Epithelial cell of esophagus (primary cell): ENCODE measurements at regions not wholly inside any gene's neighbourhood (a gene's known extent, or its start where the extent isn't known, plus 50 kb on each side); places are given as distances from the start of the nearest gene placed in this dataset.

Source experiments
- DNase-seq: peaks from one replicate; pipeline ENCODE4 v3.0.0; 2010; ENCODE audit warnings: low read depth
- H3K4me3 ChIP-seq: 2 replicates; pipeline ENCODE4 v1.5.1; 2011; ENCODE audit warnings: mild to moderate bottlenecking, low read length, control low read depth
- TF ChIP-seq, protein P1 (sequence below): IDR thresholded peaks from 2 replicates; pipeline ENCODE4 v1.5.1; 2011; ENCODE audit warnings: low read depth, mild to moderate bottlenecking, low read length, control low read depth, inconsistent platforms; ENCODE audit not compliant: insufficient read depth; ENCODE audit errors: missing control alignments

DNA sequence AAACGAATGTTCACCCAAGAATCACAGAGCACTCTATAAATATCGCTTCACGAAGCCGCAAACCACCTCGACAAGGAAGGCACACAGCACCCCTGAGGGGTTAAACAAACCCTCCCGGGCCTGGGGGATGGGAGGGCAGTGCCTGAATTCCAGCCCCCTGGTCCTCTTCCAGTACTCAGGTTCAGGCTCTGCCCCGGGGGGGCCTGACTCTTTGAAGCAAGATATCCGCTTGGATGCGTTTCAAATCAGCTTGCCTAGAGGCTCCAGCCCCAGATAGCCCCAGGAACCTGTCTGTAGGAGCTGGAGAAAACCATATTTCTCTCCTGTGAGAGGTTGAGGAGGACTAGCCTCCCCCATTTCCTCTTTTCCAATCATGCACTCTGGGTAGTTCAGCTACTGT, 194.7 kb downstream of the WNT5A start:
- TF ChIP-seq, protein P1, sequence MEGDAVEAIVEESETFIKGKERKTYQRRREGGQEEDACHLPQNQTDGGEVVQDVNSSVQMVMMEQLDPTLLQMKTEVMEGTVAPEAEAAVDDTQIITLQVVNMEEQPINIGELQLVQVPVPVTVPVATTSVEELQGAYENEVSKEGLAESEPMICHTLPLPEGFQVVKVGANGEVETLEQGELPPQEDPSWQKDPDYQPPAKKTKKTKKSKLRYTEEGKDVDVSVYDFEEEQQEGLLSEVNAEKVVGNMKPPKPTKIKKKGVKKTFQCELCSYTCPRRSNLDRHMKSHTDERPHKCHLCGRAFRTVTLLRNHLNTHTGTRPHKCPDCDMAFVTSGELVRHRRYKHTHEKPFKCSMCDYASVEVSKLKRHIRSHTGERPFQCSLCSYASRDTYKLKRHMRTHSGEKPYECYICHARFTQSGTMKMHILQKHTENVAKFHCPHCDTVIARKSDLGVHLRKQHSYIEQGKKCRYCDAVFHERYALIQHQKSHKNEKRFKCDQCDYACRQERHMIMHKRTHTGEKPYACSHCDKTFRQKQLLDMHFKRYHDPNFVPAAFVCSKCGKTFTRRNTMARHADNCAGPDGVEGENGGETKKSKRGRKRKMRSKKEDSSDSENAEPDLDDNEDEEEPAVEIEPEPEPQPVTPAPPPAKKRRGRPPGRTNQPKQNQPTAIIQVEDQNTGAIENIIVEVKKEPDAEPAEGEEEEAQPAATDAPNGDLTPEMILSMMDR, result no peak
- H3K4me3 ChIP-seq, result no peak overlapping the region
- no peak for DNase-seq

DNA sequence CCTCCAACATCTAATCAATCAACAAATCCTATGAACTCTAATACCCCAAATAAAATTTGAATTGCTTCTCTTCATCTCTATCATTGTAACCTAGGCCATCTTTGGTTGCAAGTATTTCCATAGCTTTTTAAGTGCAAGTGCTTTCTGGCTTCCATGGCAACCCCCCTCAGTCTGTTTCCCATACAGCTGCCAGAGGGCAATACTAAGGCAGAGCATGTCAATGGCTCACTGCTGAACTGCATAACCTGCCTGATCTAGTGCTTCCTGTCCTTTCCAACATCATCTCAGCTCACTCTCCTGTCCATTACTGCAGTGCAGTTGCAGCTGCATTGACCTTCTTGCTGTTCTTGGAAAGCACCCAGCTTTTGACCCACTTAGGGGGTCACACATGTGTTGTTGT, 198.4 kb downstream of the WNT5A start:
- no peak overlapping the region for H3K4me3 ChIP-seq
- TF ChIP-seq, protein P1, result no peak

DNA sequence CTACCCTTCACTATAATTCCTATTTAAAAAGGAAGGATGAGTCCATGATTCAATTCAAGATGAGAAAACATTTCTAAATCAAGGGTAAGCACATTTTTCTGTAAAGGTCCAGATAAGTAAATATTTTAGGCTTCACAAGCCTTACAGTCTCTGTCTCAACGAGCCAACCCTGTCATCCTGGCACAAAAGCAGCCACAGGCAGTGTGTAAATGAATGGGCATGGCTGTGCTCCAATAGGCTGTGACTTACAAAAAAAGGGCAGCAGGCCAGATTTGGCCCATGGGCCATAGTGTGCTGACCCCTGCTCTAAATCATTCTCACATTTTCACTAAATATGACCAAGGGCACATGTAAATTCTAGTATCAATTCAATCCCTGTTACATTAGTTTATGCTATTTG, 200.4 kb downstream of the WNT5A start:
- TF ChIP-seq, protein P1, result no peak
- DNase-seq, result no peak
- H3K4me3 ChIP-seq, result no peak overlapping the region

More for the DNA sequence above, 198.4 kb downstream of the WNT5A start:
- DNase-seq, result no peak

DNA sequence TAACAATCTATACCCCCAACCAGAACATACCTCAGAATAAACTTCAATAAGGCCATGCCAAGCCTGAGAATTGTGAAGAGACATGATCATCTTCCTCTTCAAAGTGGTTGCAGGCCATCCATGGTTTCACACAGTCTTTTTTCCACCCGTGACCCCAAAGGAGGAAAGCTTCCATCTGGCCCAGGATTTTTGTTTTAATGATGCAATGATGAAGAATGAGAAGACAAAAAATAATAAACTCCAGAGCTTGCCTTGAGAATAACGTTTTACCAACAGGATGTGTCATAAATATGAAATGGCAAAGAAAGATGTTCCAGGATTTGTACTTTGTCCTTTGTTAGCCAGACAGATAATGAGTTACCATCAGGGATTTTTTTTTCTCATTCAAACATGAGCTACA, 201.9 kb downstream of the WNT5A start:
- H3K4me3 ChIP-seq, result no peak overlapping the region
- TF ChIP-seq, protein P1, result no peak
- no peak for DNase-seq

DNA sequence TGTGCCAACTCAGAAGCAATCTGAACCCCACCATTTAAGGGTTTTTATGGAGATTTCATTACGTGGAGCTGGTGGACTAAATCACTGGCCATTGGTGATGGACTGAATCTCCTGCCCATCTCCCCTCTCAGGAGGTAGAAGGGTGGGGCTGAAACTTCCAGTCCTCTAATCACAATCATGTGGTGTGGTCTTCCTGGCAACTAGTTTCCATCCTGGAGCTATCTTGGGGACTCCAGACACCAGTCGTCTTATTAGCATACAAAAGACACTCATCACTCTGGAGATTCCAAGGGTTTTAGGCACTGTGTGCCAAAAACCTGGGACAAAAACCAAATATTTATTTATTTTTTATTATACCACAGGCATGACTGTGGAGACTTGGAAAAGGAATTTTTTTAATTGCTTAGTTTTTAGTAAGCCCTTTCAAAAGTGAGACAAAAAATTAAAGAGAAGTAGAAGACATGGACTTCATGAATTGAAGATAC, 203.6 kb downstream of the WNT5A start:
- TF ChIP-seq, protein P1, result no peak
- H3K4me3 ChIP-seq, result no peak overlapping the region
- DNase-seq, result no peak

DNA sequence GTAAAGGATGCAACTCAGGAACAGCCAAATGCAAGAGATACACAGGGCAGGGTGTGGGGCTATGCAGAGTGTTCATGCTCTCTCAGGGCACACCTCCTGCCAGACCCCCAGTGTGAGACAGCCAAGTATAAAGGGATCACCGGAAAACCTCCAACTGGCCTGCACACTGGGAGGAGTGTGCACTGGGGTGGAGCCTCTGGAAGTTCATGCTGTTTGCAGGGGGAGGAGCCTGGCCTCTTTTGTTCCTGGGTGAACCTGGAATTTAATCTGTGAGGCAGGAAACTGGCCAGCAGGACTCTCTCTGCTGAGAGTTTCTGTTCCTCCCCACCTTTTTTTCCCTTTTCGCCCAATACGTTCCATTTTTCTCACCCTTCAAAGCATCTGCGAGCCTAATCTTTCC, 204.1 kb downstream of the WNT5A start:
- TF ChIP-seq, protein P1, result no peak
- H3K4me3 ChIP-seq, result no peak overlapping the region
- no peak for DNase-seq

DNA sequence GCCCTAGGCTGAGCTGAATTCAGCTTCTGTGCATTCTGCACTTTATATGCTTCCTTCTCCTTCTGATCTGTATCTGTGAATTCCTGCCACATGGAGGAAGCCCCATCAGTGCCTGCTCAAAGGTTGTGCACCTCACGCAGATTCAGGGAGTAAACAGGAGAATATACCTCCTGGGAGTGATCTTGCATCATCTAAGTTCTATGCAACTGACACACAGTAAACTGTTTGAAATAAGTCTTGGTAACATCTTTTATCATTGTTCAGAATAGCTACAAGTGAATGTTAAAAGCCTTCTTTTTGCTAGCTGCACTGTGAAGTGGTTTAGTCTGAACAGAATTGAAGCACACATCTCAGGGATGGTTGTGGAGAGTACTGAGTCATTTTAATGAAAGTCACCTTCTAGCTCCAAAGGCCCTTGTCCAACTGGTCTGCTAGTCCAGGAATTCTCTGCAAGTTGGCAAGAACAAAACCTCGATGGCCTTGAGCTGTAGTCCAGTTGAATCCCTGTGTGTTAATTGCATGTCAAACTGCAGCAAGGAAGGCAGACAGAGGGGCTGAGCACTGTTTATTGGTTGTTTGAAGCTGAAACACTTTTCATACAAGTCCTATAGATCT, 215.0 kb downstream of the WNT5A start:
- TF ChIP-seq, protein P1, result no peak
- DNase-seq, result no peak
- no peak overlapping the region for H3K4me3 ChIP-seq
